Neural cell (in vitro differentiated cells): ENCODE measurements at regions not wholly inside any gene's neighbourhood (a gene's known extent, or its start where the extent isn't known, plus 50 kb on each side); places are given as distances from the start of the nearest gene placed in this dataset.

Experiments used
- H2AFZ ChIP-seq: fragments of 200-600, 300-800 bp; sonication (generic), shearing (Covaris generic); 2 replicates; pipeline ENCODE4 v1.6.0; 2014; ENCODE audit warnings: low read depth, mild to moderate bottlenecking, antibody characterized with exemption, low read length, moderate library complexity
- H3F3A ChIP-seq: fragments of 200-600 bp; shearing (Covaris generic); 2 replicates; pipeline ENCODE4 v1.6.1; 2016; ENCODE audit warnings: mild to moderate bottlenecking, moderate library complexity, mixed read lengths, antibody characterized with exemption, low read length; ENCODE audit not compliant: insufficient read depth, poor library complexity, severe bottlenecking
- H3K27ac ChIP-seq: fragments of 200-600, 300-800 bp; sonication (generic), shearing (Covaris generic); 2 replicates; pipeline ENCODE4 v1.5.1; 2014; ENCODE audit warnings: mild to moderate bottlenecking, low read length, moderate library complexity
- H3K27me3 ChIP-seq: fragments of 300-800, 200-600 bp; sonication (generic), shearing (Covaris generic); 2 replicates; pipeline ENCODE4 v1.6.0; 2014; ENCODE audit warnings: mild to moderate bottlenecking, low read depth, low read length, moderate library complexity; ENCODE audit not compliant: insufficient read depth
- H3K36me3 ChIP-seq: fragments of 300-800, 200-600 bp; sonication (generic), shearing (Covaris generic); 2 replicates; pipeline ENCODE4 v1.5.1; 2014; ENCODE audit warnings: mild to moderate bottlenecking, antibody characterized with exemption, low read length, moderate library complexity; ENCODE audit not compliant: insufficient read depth
- H3K4me2 ChIP-seq: fragments of 300-800, 200-600 bp; sonication (generic), shearing (Covaris generic); 2 replicates; pipeline ENCODE4 v1.6.0; 2014; ENCODE audit warnings: mild to moderate bottlenecking, low read length
- H3K4me3 ChIP-seq: fragments of 300-800, 200-600 bp; sonication (generic), shearing (Covaris generic); 2 replicates; pipeline ENCODE4 v1.5.1; 2014; ENCODE audit warnings: mild to moderate bottlenecking, low read length, moderate library complexity
- H3K79me2 ChIP-seq: fragments of 200-600 bp; shearing (Covaris generic); replicated peaks from 2 replicates; pipeline ENCODE4 v1.6.0; 2014; ENCODE audit warnings: mild to moderate bottlenecking, low read length, moderate library complexity; ENCODE audit not compliant: insufficient read depth
- H3K9ac ChIP-seq: fragments of 300-800, 200-600 bp; sonication (generic), shearing (Covaris generic); 2 replicates; pipeline ENCODE4 v1.6.1; 2016; ENCODE audit warnings: mild to moderate bottlenecking, low read length, mixed read lengths
- H3K9me2 ChIP-seq: fragments of 200-600 bp; shearing (Covaris generic); 2 replicates; pipeline ENCODE4 v1.6.1; 2016; ENCODE audit warnings: mild to moderate bottlenecking, low read length, mixed read lengths; ENCODE audit not compliant: insufficient read depth
- H3K9me3 ChIP-seq: fragments of 200-600, 300-800 bp; sonication (generic), shearing (Covaris generic); 2 replicates; pipeline ENCODE4 v1.6.1; 2016; ENCODE audit warnings: mild to moderate bottlenecking, mixed run types, low read length, moderate library complexity, mixed read lengths
- H4K20me1 ChIP-seq: fragments of 200-600 bp; shearing (Covaris generic); 2 replicates; pipeline ENCODE4 v1.6.1; 2016; ENCODE audit warnings: mild to moderate bottlenecking, mixed run types; ENCODE audit not compliant: insufficient read depth
- CTCF ChIP-seq: fragments of 450-650 bp; IDR thresholded peaks from 2 replicates; pipeline ENCODE4 v1.5.1; 2014; ENCODE audit warnings: antibody characterized with exemption, mild to moderate bottlenecking, moderate library complexity; ENCODE audit not compliant: poor library complexity, severe bottlenecking
- EP300 ChIP-seq: fragments of 450-650 bp; conservative IDR thresholded peaks from 2 replicates; pipeline ENCODE4 v1.6.1; 2014; ENCODE audit warnings: antibody characterized with exemption, mild to moderate bottlenecking, moderate library complexity; ENCODE audit not compliant: poor library complexity, severe bottlenecking
- POLR2AphosphoS5 ChIP-seq: IDR thresholded peaks from 2 replicates; pipeline ENCODE4 v1.6.1; 2012
- RAD21 ChIP-seq: fragments of 450-650 bp; conservative IDR thresholded peaks from 2 replicates; pipeline ENCODE4 v1.6.1; 2014; ENCODE audit warnings: antibody characterized with exemption, mild to moderate bottlenecking, moderate library complexity
- SMC3 ChIP-seq: fragments of 450-650 bp; conservative IDR thresholded peaks from 2 replicates; pipeline ENCODE4 v1.6.1; 2014; ENCODE audit warnings: antibody characterized with exemption, mild to moderate bottlenecking, moderate library complexity; ENCODE audit not compliant: poor library complexity
- TAF1 ChIP-seq: IDR thresholded peaks from 2 replicates; pipeline ENCODE4 v1.6.1; 2012; ENCODE audit warnings: low read depth

GRCh38 chr14:61645247-61645646, 50.1 kb upstream of the HIF1A start:
- no peaks in the 10 kb centered on the region for H3K9me3 ChIP-seq
- no peaks in the 10 kb centered on the region for H3K79me2 ChIP-seq
- H3K27ac ChIP-seq: no peak overlapping the region
- no peak overlapping the region for H3K9ac ChIP-seq
- no peaks in the 10 kb centered on the region for H3F3A ChIP-seq
- H3K36me3 ChIP-seq: no peaks in the 10 kb centered on the region
- no peaks in the 10 kb centered on the region for H3K27me3 ChIP-seq
- H3K4me3 ChIP-seq: no peak overlapping the region
- H3K4me2 ChIP-seq: no peak overlapping the region
- H4K20me1 ChIP-seq: no peaks in the 10 kb centered on the region
- TF ChIP-seq RAD21 (no peak), POLR2AphosphoS5 (no peak), EP300 (no peak), SMC3 (no peak), TAF1 (no peak), CTCF (no peak)
- no peaks in the 10 kb centered on the region for H3K9me2 ChIP-seq
- no peak overlapping the region for H2AFZ ChIP-seq
